C4-2B (cell line): ENCODE measurements at regions not wholly inside any gene's neighbourhood (a gene's known extent, or its start where the extent isn't known, plus 50 kb on each side); places are given as distances from the start of the nearest gene placed in this dataset.
"Not testable (repeated sequence)": the region's sequence is repeated elsewhere in the genome, so short reads cannot be mapped to it uniquely, and the experiment has no call there.

Experiments
- H3K27ac ChIP-seq: fragments of 450-650 bp; 2 replicates; pipeline ENCODE4 v1.5.1; 2017
- ZFX ChIP-seq: fragments of 450-650 bp; IDR thresholded peaks from 2 replicates; pipeline ENCODE4 v1.6.1; 2017
- TF ChIP-seq, protein P1 (sequence below): fragments of 450-650 bp; conservative IDR thresholded peaks from 2 replicates; pipeline ENCODE4 v1.5.1; 2017; ENCODE audit warnings: mild to moderate bottlenecking

DNA sequence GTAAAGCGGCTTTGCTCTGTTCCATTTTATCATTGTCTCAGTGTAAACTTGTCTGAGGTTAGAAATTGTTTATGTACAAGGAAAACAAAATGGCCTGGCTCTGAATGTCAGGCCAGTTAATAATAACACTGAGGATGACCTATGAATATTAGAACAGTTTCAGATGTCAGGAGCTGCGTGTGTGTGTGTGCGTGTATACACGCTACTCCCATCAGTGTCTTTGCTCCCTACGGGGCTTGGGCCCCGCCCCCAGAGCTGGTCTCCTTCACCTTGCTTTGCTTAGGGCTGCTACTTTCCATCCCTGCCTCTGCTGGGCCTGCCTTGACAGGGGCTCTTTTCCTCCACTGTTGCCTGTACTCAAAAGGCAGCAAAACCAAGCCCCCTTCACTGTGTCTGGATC lies 142.3 kb upstream of the BET1 start:
- TF ChIP-seq, protein P1, sequence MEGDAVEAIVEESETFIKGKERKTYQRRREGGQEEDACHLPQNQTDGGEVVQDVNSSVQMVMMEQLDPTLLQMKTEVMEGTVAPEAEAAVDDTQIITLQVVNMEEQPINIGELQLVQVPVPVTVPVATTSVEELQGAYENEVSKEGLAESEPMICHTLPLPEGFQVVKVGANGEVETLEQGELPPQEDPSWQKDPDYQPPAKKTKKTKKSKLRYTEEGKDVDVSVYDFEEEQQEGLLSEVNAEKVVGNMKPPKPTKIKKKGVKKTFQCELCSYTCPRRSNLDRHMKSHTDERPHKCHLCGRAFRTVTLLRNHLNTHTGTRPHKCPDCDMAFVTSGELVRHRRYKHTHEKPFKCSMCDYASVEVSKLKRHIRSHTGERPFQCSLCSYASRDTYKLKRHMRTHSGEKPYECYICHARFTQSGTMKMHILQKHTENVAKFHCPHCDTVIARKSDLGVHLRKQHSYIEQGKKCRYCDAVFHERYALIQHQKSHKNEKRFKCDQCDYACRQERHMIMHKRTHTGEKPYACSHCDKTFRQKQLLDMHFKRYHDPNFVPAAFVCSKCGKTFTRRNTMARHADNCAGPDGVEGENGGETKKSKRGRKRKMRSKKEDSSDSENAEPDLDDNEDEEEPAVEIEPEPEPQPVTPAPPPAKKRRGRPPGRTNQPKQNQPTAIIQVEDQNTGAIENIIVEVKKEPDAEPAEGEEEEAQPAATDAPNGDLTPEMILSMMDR = no peak
- no peak for TF ChIP-seq ZFX
- H3K27ac ChIP-seq = no peak overlapping the region

DNA sequence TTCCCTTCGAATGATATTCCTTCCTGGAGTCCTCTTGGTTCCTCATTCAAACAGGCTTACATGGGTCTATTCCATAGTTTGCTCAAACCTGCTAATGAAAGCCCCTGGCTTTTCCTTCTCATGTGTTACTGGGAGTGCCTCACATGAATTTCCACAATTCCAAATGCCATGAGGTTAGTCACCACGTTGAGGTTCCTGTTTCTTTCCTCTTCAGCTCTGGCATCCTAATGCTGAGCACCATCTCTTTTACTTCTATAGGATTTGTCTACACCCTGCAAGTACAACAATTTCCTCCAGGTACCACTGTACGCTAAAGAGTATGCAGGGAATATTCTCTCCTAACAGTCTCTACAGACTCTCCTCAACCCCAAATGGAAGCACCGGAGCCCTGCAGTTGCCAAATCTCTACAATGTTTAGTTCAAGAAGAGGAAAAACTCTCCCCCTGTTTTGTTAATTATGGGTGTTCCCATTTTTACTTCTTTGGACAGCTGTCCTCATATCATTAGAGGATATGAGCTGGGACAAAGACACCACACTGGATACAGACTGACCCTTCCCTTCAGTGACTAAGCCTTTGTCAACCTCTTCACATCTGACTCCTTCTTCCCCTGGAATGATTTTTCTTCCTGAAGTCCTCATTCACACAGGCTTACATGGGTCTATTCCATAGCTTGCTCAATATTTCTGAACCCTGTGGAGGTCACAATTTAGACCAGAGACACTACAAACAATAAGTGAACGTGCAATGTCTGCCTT lies 145.8 kb upstream of the BET1 start:
- H3K27ac ChIP-seq = no peak overlapping the region
- TF ChIP-seq, protein P1 = no peak
- no peak for TF ChIP-seq ZFX

DNA sequence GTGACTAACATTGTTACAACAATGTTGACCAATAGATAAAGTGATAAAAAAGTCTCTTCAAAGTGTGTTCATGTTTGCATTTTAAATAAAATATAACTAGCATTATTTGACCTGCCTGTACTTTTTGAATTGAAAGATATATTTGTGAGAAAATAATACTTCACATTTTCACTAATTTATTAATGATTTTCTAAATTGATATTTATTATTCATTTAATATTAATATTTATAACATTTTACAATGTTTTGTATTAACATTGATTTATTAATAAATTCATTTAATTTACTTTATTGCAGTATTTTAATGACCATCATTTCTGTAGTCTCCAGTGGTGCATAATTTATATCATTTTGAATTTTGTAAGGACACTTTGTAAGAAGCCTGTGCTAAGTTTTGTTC lies 150.0 kb upstream of the BET1 start:
- TF ChIP-seq, protein P1 = no peak
- no peak for TF ChIP-seq ZFX

DNA sequence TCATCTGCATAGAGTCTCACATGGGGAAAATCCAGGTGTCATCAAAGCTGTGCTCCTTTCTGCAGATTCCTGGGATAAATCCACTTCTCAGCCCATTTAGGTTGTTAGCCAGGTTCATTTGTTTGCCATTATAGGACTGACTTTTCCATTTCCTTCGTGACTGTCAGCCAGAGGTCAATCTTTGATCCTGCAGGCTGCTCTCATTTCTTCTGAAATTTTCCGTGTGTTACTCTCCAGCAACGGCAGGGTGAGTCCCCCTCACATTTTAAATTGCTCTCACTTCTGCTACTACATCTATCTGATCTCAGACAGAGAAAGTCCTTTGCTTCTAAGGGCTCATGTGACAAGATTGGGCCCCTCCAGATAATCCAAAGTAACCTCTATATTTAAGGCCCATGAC lies 150.7 kb upstream of the BET1 start:
- no peak for TF ChIP-seq ZFX
- TF ChIP-seq, protein P1 = no peak
- H3K27ac ChIP-seq = no peak overlapping the region

More for the DNA sequence above, 150.0 kb upstream of the BET1 start:
- H3K27ac ChIP-seq = no peak overlapping the region

DNA sequence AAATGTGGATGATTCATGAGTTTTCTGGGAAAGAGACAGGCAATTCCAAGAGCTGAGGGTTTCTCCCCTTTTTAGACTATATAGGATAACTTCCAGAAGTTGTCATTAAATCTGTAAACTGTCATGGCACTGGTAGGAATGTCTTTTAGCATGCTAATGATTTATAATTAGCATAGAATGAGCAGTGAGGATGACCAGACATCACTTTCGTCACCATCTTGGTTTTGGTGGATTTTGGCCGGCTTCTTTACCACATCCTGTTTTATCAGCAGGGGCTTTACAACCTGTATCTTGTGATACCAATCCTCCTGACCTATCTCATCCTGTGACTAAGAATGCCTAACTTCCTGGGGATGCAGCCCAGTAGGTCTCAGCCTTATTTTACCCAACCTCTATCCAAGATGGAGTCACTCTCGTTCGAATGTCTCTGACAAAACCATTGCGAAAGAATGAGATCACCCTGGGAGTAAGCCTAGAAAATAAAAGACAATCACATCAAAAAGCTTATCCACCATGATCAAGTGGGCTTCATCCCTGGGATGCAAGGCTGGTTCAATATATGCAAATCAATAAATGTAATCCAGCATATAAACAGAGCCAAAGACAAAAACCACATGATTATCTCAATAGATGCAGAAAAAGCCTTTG lies 153.6 kb upstream of the BET1 start:
- H3K27ac ChIP-seq = not testable (repeated sequence)

DNA sequence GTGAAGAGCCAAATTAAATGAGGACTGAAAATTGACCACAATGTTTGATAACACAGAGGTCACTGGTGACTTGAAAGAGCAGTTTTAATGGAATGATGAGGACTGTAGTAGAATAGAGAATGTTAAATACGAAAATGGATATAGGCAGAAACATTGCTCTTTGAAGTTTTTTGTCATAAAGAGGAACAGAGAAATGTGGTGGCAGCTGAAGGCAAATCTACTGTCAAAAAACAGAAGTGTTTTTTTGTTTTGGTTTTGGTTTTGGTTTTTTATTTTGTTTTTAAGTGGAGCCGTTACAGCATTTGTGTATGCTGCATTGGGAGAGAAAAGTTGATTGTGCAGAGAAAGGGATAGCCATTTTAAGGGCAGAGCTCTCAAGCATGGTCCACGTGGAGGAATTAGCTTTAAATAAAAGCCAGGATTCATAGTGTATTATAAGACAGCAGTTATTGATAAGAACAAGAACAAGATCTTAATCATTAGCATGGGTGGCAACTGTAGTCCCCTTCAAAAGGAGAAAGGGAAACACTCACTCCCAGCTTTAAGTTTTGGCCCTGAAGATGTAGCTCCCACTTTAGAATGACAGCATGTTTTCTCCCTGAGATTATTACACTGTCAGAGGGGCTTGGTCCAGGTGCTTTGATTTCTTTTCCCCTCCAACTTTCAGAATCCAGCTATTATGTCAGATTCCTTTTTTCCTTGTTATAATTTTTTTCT lies 156.7 kb upstream of the BET1 start:
- no peak overlapping the region for H3K27ac ChIP-seq
- no peak for TF ChIP-seq ZFX
- TF ChIP-seq, protein P1 = no peak

DNA sequence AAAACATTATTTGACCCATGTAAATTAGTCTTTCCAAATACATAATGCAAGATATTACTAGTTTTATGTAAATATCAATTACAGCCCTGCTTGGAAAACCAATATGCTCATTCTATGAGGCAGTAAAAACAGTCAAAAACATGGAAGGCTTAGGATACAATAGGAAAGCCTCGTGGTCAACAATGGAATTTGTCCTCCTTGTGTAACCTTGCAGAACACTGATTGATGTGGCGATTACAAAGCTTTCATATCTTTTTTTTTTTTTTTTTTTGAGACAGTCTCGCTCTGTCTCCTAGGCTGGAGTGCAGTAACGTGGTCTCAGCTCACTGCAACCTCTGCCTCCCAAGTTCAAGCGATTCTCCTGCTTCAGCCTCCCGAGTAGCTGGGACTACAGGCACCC lies 157.3 kb upstream of the BET1 start:
- no peak for TF ChIP-seq ZFX
- TF ChIP-seq, protein P1 = no peak
- H3K27ac ChIP-seq = no peak overlapping the region
